HepG2 (cell line): ENCODE measurements at regions not wholly inside any gene's neighbourhood (a gene's known extent, or its start where the extent isn't known, plus 50 kb on each side); places are given as distances from the start of the nearest gene placed in this dataset.

Experiments used
- ZBTB2 ChIP-seq: sonication (generic); formaldehyde crosslinking; IDR thresholded peaks from 2 replicates; pipeline ENCODE4 v1.8.0; 2022; ENCODE audit warnings: low read depth, missing genetic modification reagents
- TF ChIP-seq, protein P1 (sequence below): sonication (generic); formaldehyde crosslinking; IDR thresholded peaks from 2 replicates; pipeline ENCODE4 v1.5.0; 2020; ENCODE audit warnings: mild to moderate bottlenecking, missing genetic modification reagents, moderate library complexity

DNA sequence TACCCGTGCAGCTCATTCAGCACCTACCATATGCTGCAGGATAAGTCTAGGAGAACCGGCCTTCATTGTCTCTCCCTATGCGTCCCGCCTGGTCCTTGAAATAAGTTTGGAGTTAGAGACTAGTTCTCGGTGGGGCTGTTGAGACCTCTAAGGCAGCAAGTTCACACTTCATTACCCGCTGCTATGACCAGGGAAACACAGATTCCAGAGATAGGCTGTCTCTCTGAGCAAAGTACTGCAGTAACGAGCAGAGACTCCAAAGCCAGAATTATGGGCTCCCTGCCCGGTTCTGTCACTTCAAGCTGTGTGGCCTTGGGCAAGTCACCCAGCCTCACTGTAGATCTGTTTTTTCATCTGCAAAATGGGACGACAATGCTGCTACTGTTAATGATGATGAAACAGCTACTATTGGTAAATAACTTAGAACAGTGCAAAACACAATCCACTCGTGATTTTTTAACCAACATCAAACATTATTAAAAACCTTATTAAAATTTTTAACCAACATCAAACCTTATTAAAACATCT is 184.1 kb downstream of the USP12 start:
- TF ChIP-seq, protein P1, sequence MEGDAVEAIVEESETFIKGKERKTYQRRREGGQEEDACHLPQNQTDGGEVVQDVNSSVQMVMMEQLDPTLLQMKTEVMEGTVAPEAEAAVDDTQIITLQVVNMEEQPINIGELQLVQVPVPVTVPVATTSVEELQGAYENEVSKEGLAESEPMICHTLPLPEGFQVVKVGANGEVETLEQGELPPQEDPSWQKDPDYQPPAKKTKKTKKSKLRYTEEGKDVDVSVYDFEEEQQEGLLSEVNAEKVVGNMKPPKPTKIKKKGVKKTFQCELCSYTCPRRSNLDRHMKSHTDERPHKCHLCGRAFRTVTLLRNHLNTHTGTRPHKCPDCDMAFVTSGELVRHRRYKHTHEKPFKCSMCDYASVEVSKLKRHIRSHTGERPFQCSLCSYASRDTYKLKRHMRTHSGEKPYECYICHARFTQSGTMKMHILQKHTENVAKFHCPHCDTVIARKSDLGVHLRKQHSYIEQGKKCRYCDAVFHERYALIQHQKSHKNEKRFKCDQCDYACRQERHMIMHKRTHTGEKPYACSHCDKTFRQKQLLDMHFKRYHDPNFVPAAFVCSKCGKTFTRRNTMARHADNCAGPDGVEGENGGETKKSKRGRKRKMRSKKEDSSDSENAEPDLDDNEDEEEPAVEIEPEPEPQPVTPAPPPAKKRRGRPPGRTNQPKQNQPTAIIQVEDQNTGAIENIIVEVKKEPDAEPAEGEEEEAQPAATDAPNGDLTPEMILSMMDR (CRISPR knock-in tag) = no peak
- TF ChIP-seq ZBTB2 (CRISPR knock-in tag) = no peak
